ENCODE measurements at regions not wholly inside any gene's neighbourhood (a gene's known extent, or its start where the extent isn't known, plus 50 kb on each side); places are given as distances from the start of the nearest gene placed in this dataset.

DNA sequence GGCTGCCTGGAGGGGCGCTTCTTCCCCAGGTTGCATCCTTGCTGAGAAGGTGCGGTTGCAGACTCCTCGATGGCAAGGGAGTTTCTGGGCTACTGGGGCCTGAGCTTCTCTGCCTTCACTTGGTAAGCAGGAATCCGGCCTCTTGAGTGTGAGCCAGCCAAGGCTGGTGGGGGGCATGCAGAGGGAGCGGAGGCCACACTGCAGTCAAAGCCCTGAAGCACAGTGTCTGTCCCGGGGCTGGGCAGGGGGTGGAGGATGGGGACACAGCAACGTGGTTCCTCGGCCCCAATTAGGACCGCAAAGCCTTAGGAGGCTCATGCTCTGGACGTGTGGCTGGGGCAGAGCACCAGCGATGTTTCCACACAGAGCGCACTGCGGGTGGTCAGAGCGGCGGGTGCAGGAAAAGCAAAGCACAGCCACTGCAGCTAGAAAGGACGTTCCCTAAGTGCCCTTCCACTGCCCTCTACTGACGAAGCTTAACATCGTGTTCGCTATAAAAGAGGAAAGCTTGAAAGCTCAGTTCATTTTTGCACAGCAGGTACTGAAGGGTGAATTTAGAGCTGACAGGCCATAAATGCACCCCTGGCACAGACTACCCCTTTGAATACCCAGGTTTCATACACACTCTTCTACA is 60.7 kb upstream of the COG2 start:
- TF ChIP-seq, protein P1, sequence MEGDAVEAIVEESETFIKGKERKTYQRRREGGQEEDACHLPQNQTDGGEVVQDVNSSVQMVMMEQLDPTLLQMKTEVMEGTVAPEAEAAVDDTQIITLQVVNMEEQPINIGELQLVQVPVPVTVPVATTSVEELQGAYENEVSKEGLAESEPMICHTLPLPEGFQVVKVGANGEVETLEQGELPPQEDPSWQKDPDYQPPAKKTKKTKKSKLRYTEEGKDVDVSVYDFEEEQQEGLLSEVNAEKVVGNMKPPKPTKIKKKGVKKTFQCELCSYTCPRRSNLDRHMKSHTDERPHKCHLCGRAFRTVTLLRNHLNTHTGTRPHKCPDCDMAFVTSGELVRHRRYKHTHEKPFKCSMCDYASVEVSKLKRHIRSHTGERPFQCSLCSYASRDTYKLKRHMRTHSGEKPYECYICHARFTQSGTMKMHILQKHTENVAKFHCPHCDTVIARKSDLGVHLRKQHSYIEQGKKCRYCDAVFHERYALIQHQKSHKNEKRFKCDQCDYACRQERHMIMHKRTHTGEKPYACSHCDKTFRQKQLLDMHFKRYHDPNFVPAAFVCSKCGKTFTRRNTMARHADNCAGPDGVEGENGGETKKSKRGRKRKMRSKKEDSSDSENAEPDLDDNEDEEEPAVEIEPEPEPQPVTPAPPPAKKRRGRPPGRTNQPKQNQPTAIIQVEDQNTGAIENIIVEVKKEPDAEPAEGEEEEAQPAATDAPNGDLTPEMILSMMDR (IDR thresholded peaks at IDR 0.05) = no peak
- H3K9me3 Mint-ChIP-seq = no peaks in the 10 kb centered on the region
- no peaks in the 10 kb centered on the region for H3K36me3 Mint-ChIP-seq (ENCODE audit: low read depth)
- DNase-seq (no peak), ATAC-seq (no peak)
- intact Hi-C loops (cut with micrococcal nuclease) = no loop called here
- H3K4me3 Mint-ChIP-seq = no peak overlapping the region
- H3K27ac Mint-ChIP-seq = no peak overlapping the region
- ChIA-PET POLR2A (interaction anchor here (0.7 kb wide), 1 partner anchor 10 kb away, joined by 3 read pairs; no protein-coding TSS in a partner anchor), CTCF (interaction anchor here (1.1 kb wide), 1 partner anchor 14 kb away, joined by 3 read pairs; no protein-coding TSS in a partner anchor)
- peaks cover 20% of the 10 kb centered on the region for H3K27me3 Mint-ChIP-seq
- H3K4me1 Mint-ChIP-seq (ENCODE audit: low read depth) = no peaks in the 10 kb centered on the region

DNA sequence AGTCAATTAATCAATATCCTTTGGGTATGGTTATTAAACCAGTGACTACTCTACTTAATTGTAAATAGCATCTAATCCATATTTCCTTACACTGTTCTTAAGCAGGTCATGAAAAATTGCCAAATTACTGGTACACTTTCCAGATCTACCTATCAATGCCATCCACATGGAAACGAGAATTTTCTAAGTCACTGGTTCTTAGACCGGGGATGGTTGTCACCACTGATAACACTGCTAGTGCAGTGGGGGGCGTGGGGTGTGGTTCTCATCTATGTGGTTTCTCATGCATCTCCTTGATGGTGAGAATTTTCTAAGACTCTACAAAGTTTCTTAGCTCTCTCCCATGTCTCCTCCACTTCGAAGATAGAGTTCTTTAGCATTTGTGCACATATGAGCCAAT is 63.7 kb upstream of the COG2 start:
- POLR2A ChIA-PET = no interaction called here
- DNase-seq (no peak), ATAC-seq (no peak)
- Mint-ChIP-seq H3K27me3 (peaks cover 29% of the 10 kb centered on the region), H3K4me3 (no peak overlapping the region), H3K4me1 (ENCODE audit: low read depth) (no peaks in the 10 kb centered on the region), H3K27ac (no peak overlapping the region), H3K36me3 (ENCODE audit: low read depth) (no peaks in the 10 kb centered on the region), H3K9me3 (no peaks in the 10 kb centered on the region)
- intact Hi-C loops (cut with micrococcal nuclease) = no loop called here
- TF ChIP-seq, protein P1 (IDR thresholded peaks at IDR 0.05) = no peak
- CTCF ChIA-PET = no interaction called here

DNA sequence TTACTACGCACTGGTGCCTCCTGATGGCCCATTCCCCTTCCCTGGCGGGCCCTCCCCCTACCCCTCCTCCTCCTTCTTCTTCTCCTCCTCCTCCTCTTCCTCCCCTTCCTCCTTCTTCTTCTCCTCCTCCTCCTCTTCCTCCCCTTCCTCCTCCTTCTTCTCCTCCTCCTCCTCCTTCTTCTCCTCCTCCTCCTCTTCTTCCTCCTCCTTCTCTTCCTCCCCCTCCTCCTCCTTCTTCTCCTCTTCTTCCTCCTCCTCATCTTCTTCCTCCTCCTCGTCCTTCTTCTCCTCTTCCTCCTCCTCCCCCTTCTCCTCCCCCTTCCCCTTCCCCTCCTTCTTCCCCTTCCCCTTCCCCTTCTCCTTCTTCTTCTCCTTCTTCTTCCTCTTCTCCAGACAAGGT is 64.7 kb upstream of the COG2 start:
- no peak overlapping the region for H3K27ac Mint-ChIP-seq
- H3K4me1 Mint-ChIP-seq (ENCODE audit: low read depth) = no peaks in the 10 kb centered on the region
- no peaks in the 10 kb centered on the region for H3K9me3 Mint-ChIP-seq
- intact Hi-C loops (cut with micrococcal nuclease) = no loop called here
- H3K36me3 Mint-ChIP-seq (ENCODE audit: low read depth) = no peaks in the 10 kb centered on the region
- ATAC-seq = no peak
- TF ChIP-seq, protein P1 (IDR thresholded peaks at IDR 0.05) = no peak
- H3K4me3 Mint-ChIP-seq = no peak overlapping the region
- POLR2A ChIA-PET = no interaction called here
- CTCF ChIA-PET = no interaction called here
- DNase-seq = no peak
- peaks cover 29% of the 10 kb centered on the region for H3K27me3 Mint-ChIP-seq

DNA sequence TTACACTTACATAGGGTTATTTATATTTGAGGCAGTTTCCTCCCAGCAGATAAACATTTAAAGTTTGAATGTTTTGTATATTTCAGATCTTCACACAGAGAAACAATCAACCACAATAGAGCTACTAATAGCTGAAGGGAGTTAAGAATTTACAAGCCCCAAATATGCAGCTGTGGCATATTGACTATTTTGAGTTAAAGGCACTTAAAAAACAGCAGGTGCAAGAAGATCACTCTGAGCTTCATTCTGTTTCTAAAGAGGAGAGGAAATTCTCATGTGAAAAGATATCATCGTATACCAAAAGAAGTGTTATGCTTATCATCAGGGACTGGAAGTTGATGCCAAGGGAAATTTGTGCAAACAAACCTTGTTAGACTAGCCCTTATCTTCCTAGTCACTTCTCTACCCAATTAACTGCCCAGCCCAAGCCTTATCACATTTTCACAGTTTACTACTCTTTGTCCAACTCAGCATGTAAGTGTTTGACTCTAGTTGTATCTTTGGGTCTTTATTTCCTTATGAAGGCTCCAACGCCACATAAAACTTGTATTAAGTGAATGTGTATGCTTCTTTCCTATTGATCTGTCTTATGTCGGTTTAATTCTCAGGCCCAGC is 66.3 kb upstream of the COG2 start:
- intact Hi-C loops (cut with micrococcal nuclease) = no loop called here
- ATAC-seq (no peak), DNase-seq (no peak)
- POLR2A ChIA-PET = no interaction called here
- peaks cover 23% of the 10 kb centered on the region for H3K27me3 Mint-ChIP-seq
- H3K27ac Mint-ChIP-seq = no peak overlapping the region
- CTCF ChIA-PET = no interaction called here
- H3K4me1 Mint-ChIP-seq (ENCODE audit: low read depth) = no peaks in the 10 kb centered on the region
- H3K36me3 Mint-ChIP-seq (ENCODE audit: low read depth) = no peaks in the 10 kb centered on the region
- no peak overlapping the region for H3K4me3 Mint-ChIP-seq
- no peaks in the 10 kb centered on the region for H3K9me3 Mint-ChIP-seq
- TF ChIP-seq, protein P1 (IDR thresholded peaks at IDR 0.05) = no peak

DNA sequence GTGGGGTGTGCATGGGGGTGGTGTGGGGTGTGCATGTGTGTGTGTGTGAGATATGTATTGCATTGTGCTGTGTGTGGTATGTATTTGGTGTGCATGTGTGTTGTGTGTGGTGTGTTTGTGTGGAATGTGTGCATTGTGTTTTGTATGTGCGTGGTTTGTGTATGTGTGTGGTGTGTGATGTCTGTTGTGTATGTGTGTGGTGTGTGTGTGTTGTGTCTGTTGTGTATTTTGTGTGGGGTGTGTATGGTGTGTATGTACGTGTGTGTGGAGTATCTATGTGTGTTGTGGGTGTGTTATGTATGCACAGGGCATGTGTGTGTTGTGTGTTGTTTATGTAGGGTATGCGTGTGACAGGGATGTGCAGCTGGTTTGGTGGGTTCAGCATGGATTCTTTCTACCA is 67.8 kb upstream of the COG2 start:
- TF ChIP-seq, protein P1 (IDR thresholded peaks at IDR 0.05) = no peak
- Mint-ChIP-seq H3K4me3 (no peak overlapping the region), H3K4me1 (ENCODE audit: low read depth) (no peaks in the 10 kb centered on the region), H3K27me3 (peaks cover 20% of the 10 kb centered on the region), H3K36me3 (ENCODE audit: low read depth) (no peaks in the 10 kb centered on the region), H3K9me3 (no peaks in the 10 kb centered on the region), H3K27ac (no peak overlapping the region)
- DNase-seq (no peak), ATAC-seq (no peak)
- CTCF ChIA-PET = no interaction called here
- POLR2A ChIA-PET = no interaction called here
- intact Hi-C loops (cut with micrococcal nuclease) = no loop called here
